Mucosa of stomach (tissue), 1 donor: ENCODE measurements at regions not wholly inside any gene's neighbourhood (a gene's known extent, or its start where the extent isn't known, plus 50 kb on each side); places are given as distances from the start of the nearest gene placed in this dataset.
"Not testable (repeated sequence)": the region's sequence is repeated elsewhere in the genome, so short reads cannot be mapped to it uniquely, and the experiment has no call there.

Experiments used
- H3K27me3 ChIP-seq: one replicate; pipeline ENCODE4 v1.7.0; 2013; ENCODE audit warnings: mild to moderate bottlenecking, low read length; ENCODE audit not compliant: control insufficient read depth, insufficient read depth
- H3K36me3 ChIP-seq: one replicate; pipeline ENCODE4 v1.7.0; 2013; ENCODE audit warnings: low read length; ENCODE audit not compliant: control insufficient read depth, insufficient read depth
- H3K4me1 ChIP-seq: one replicate; pipeline ENCODE4 v1.7.0; 2013; ENCODE audit warnings: mild to moderate bottlenecking, low read length; ENCODE audit not compliant: control insufficient read depth, insufficient read depth
- H3K4me3 ChIP-seq: one replicate; pipeline ENCODE4 v1.7.0; 2013; ENCODE audit warnings: low read length
- H3K9ac ChIP-seq: one replicate; pipeline ENCODE4 v1.7.0; 2013; ENCODE audit warnings: mild to moderate bottlenecking, low read length, moderate library complexity
- H3K9me3 ChIP-seq: one replicate; pipeline ENCODE4 v1.7.0; 2013; ENCODE audit warnings: mild to moderate bottlenecking, low read length, moderate library complexity; ENCODE audit not compliant: control insufficient read depth
- donor health status: Pancreatic carcinoma.

DNA sequence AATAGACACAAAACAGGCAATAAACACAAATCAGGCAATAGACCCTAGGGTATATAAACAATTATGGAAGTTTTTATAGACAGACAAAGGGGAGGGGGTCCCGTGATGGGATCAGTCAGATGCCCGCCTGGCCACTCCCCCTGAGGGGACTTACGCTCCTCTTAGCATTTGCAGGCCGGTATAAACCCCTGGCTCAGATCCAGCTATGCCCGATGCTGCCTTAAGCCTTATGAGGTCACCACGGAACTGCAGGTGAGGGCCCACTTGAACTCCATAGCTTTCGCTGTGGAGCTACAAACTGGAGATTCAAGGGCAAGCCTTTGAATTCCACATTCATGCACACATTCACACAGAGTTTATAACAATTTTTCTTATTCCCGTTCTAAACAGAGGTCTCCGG lies 340.5 kb upstream of the USP9Y start:
- no peaks in the 10 kb centered on the region for H3K9me3 ChIP-seq
- H3K9ac ChIP-seq, result no peak overlapping the region

DNA sequence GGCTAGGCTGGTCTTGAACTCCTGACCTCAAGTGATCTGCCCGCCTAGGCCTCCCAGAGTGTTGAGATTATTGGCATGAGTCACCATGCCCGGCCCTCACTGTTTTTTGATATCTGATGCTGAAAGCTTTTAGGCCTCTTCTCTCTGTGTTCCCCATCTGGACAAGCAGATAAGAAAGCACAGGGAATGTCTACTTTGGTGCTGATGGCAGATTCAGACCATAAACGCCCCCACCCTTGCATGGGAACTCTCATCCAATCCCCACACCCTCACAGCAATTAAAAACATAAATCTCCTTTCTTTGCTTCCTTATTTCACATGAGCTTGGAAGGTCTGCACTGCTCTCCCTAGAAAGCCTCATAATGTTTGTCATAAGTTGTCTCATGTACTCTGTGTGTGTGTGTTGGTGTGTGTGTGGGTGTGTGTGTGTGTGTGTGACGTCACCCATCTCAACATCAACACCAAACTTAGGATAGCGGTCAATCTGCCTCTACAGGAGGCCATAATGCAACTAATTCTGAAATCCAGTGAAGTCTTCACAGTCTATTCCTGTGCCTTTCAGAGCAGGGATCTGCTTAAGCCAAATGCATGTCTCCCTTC lies 335.6 kb upstream of the USP9Y start:
- no peaks in the 10 kb centered on the region for H3K4me1 ChIP-seq

More for the DNA sequence above, 340.5 kb upstream of the USP9Y start:
- Histone ChIP-seq H3K4me1 (no peaks in the 10 kb centered on the region), H3K27me3 (no peaks in the 10 kb centered on the region), H3K36me3 (no peaks in the 10 kb centered on the region), H3K4me3 (no peak overlapping the region)

DNA sequence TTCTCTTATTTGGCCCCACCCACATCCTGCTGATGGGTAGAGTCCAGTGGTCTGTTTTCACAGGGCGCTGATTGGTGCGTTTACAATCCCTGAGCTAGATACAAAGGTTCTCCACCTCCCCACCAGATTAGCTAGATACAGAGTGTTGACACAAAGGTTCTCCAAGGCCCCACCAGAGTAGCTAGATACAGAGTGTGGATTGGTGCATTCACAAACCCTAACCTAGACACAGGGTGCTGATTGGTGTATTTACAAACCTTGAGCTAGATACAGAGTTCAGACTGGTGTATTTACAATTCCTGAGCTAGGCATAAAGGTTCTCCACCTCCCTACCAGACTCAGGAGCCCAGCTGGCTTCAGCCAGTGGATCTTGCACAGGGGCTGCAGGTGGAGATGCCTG lies 326.4 kb upstream of the USP9Y start:
- not testable (repeated sequence) for H3K27me3 ChIP-seq

More for the DNA sequence above, 335.6 kb upstream of the USP9Y start:
- no peak overlapping the region for H3K9ac ChIP-seq
- H3K4me3 ChIP-seq, result no peak overlapping the region
- no peaks in the 10 kb centered on the region for H3K27me3 ChIP-seq
- no peaks in the 10 kb centered on the region for H3K36me3 ChIP-seq
- no peaks in the 10 kb centered on the region for H3K9me3 ChIP-seq

DNA sequence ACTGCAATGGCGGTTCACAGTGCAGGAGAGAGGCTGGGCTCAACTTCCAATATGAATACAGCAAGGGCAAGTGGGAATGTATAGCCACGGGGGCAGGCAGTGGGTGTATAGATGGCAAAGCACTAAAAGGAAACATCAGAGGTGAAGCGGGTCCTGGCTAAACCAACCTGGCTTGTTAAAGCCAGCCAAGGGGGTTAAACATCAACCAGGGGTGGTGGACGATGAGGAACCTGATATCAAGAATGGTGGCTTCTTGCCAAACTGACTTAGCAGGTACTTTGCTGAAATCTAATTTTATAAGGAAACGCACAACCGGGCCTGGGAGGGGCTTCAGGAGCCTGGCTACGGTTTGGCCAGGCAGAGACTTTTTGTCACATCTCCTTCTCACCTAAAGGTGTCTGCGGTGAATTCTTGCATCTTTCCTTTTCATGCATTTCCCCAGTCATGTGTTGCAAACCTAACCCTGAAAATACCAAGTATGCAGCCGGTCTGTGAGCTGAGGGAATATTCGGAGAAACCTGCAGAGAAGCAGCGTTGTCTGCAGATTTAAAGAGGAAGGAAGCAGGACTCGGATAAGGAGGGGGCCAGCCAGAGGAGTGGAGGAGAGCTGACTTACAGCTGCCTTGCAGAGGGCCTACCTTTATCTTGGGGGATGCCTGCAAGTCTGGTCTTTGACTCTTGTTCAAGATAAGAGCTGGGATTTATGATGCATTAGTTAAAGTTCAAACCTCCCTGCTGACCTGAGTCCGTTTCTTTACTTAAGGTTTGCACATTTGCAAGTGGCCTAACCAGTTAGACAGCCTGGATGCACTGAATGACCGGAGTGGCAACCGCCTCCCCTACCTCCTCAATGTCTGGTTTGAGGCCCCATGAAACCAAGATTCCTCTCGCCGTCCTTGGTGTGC lies 309.1 kb upstream of the USP9Y start:
- peaks cover 19% of the 10 kb centered on the region for H3K4me1 ChIP-seq
- not testable (repeated sequence) for H3K36me3 ChIP-seq, H3K4me3 ChIP-seq, H3K27me3 ChIP-seq, H3K9me3 ChIP-seq, H3K9ac ChIP-seq

More for the DNA sequence above, 326.4 kb upstream of the USP9Y start:
- not testable (repeated sequence) for H3K4me1 ChIP-seq, H3K36me3 ChIP-seq, H3K9ac ChIP-seq, H3K9me3 ChIP-seq, H3K4me3 ChIP-seq

DNA sequence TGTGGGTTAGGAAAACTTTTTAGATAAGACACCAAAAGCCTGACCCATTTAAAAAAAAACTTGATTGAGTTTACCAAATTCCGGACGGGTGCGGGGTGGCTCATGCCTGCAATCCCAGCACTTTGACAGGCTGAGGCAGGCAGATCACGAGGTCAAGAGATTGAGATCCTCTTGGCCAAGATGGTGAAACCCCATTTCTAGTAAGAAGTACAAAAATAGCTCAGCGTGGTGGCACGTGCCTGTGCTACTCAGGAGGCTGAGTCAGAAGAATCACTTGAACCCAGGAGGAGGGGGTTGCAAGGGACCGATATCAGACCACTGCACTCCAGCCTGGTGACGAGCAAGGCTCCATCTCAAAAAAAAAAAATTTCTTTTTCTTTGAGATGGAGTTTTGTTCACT lies 307.8 kb upstream of the USP9Y start:
- H3K9me3 ChIP-seq, result no peaks in the 10 kb centered on the region
- no peak overlapping the region for H3K4me3 ChIP-seq
- no peaks in the 10 kb centered on the region for H3K27me3 ChIP-seq
- H3K9ac ChIP-seq, result no peak overlapping the region
- H3K4me1 ChIP-seq, result peaks cover 19% of the 10 kb centered on the region
- H3K36me3 ChIP-seq, result no peaks in the 10 kb centered on the region

DNA sequence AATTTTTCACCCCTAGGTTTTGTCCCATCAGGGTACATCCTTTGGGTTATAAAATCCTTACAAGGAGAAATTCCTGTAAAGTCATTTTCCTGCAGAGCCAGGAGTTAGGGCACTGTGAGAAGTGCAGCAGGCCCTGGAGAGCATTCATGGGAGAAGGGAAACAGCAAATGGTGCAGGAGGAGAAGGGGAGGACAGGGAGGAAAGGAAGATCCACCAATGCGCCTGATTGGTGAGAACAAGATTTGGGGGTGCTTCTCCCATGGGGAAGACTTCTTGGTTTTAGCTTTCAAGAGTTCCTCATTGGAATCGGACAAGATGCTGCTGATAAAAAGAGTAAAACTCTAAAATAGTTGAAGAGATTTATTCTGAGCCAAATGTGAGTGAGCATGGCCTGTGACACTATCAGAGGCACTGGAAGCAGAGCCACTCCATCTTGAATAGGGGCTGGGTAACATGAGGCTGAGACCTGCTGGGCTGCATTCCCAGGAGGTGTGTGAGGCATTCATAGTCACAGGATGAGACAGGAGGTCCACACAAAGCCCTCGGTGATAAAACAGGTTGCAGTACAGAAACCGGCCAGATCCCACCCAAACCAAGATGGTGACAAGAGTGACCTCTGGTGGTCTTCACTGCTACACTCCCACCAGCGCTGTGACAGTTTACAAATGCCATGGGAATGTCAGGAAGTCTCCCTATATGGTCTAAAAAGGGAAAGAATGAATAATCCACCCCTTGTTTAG lies 305.5 kb upstream of the USP9Y start:
- H3K27me3 ChIP-seq, result not testable (repeated sequence)

DNA sequence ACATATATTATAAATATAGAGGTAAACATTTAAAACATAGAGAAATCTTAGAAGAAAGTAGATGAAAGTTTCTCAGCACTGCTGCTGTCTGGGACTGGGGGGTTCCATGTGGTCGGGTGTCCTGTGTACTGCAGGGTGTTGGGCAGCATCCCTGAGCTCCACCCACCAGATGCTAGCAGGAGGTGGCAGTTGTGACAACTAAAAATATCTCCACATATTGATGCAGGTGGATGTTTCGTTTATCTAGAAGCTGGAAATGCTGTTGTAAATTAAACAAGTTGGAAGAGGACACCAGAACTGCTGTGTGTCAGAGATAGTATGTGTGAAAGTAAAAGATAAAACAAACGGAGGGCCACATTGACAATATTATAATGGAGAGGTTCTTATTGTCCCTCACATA lies 297.1 kb upstream of the USP9Y start:
- Histone ChIP-seq H3K36me3 (no peaks in the 10 kb centered on the region), H3K4me1 (no peaks in the 10 kb centered on the region), H3K9me3 (no peaks in the 10 kb centered on the region), H3K9ac (no peak overlapping the region), H3K4me3 (no peak overlapping the region), H3K27me3 (no peaks in the 10 kb centered on the region)

More for the DNA sequence above, 305.5 kb upstream of the USP9Y start:
- H3K36me3 ChIP-seq, H3K9me3 ChIP-seq, H3K9ac ChIP-seq, H3K4me3 ChIP-seq: not testable (repeated sequence)
- H3K4me1 ChIP-seq, result peaks cover 14% of the 10 kb centered on the region

DNA sequence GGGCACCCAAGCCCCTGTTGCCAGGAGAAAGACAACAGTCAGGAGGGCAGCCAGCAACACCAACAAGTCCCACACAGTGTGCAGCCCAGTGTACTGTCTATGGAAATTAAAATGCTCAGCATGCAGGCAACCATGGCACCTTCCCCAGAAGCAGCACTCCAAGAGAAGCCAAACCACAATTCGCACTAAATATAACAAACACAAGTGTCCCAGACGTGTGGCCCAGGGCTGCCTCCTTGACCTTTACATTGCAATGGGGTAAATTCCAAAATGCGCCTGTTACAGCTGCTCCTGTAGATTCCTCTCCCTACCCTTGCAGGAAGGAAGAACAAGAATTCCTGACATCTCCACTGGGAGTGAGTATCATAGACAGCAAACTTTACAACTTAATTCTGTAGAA lies 292.8 kb upstream of the USP9Y start:
- Histone ChIP-seq H3K9ac (no peak overlapping the region), H3K9me3 (no peaks in the 10 kb centered on the region), H3K4me3 (no peak overlapping the region), H3K4me1 (no peaks in the 10 kb centered on the region), H3K36me3 (no peaks in the 10 kb centered on the region), H3K27me3 (no peaks in the 10 kb centered on the region)

DNA sequence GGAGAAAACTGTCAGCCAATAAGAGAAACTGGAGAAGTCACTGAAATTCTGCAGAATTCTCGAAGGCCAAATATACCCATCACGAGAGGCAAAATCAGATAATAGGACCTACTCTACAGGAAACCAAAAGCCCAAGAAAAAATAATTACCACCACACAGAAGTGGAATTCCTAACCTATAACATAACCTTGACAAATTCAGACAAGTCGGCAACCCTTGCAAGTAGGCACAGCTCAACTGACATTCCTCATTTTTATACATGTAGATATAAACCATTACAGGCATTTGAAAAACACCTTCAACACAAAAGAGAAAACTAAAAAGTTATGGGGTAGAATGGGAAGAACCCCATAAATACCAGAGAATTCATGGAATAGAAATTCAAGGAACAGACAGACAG lies 290.3 kb upstream of the USP9Y start:
- Histone ChIP-seq H3K9me3 (no peaks in the 10 kb centered on the region), H3K36me3 (no peaks in the 10 kb centered on the region), H3K27me3 (no peaks in the 10 kb centered on the region), H3K4me1 (no peaks in the 10 kb centered on the region), H3K4me3 (no peak overlapping the region), H3K9ac (no peak overlapping the region)

DNA sequence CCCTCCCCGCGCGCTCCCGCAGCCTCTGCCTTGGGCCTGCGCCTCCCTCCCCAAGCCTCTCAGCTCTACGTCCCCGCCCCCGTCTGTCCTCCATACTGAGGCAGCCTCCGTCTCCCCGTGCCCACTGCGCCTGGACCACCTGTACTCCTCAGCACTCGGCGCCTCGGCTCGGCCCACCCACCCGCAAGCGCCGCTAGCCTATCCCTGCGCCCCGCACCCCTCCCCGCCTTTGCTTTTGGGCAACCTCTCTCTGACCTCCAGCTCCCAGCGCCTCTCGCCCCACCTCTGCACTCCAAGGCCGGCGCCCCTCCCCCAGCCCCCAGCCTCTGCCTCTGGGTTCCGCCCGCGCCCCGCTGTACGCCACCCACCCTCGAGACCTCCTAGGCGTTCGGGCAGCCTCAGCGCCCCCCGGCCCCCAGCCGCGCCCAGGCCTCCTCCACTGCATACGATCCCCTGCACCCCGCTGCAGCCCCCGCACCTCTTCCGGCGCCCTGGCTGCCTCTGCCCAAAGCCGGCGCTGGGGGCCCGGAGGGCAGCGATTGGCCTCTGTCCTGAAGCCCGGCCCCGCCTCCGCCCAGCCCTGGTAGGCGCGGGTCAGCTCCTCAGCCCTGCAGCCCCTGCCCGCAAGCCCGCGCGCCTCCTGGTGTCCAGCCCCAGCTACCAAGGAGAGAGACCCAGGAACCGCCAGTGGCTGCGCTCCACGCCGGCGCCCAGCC lies 279.8 kb upstream of the USP9Y start:
- no peaks in the 10 kb centered on the region for H3K4me1 ChIP-seq
- no peak overlapping the region for H3K4me3 ChIP-seq
- H3K9ac ChIP-seq, result peak overlapping the region; percentile 15
- H3K36me3 ChIP-seq, result no peaks in the 10 kb centered on the region
- no peaks in the 10 kb centered on the region for H3K9me3 ChIP-seq
- H3K27me3 ChIP-seq, result no peaks in the 10 kb centered on the region

DNA sequence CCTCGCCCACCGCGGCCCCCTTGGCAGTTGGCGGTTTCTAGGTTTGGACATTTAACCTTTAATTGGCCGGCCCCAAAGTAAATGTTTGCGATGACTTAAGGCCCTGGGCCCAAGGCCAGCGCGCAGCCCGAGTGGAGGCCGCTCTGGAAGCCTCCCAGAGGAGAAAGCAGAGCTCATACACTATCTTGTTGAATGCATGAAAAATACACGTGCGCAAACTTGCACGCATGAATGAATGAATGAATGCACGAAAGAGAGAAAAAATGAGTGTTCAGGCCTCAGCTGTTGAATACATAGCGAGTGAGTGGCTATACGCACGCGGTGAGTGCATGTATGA lies 279.3 kb upstream of the USP9Y start:
- no peaks in the 10 kb centered on the region for H3K9me3 ChIP-seq
- no peak overlapping the region for H3K4me3 ChIP-seq
- peak overlapping the region; percentile 15 for H3K9ac ChIP-seq
- H3K4me1 ChIP-seq, result no peaks in the 10 kb centered on the region
- H3K27me3 ChIP-seq, result no peaks in the 10 kb centered on the region
- no peaks in the 10 kb centered on the region for H3K36me3 ChIP-seq

DNA sequence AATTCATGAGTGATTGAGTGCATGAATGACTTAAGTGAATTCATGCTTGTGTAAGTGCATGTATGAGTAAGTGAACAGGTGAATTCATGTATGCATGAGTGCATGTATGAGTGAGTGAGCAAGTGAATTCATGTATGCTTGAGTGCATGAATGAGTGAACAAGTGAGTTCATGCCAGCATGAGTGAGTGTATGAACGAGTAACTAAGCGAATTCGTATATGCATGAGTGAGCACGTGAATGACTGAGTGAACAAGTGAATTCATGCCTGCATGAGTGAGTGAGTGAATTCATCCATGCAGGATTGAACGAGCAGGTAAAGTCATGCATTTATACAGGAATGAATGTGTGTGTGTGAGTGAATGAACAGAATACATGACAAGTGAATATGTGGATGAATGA lies 278.5 kb upstream of the USP9Y start:
- Histone ChIP-seq H3K9me3 (no peaks in the 10 kb centered on the region), H3K4me1 (no peaks in the 10 kb centered on the region), H3K27me3 (no peaks in the 10 kb centered on the region), H3K36me3 (no peaks in the 10 kb centered on the region), H3K9ac (no peak overlapping the region), H3K4me3 (no peak overlapping the region)
